ENCODE measurements at regions not wholly inside any gene's neighbourhood (a gene's known extent, or its start where the extent isn't known, plus 50 kb on each side); places are given as distances from the start of the nearest gene placed in this dataset.
"Not testable (repeated sequence)": the region's sequence is repeated elsewhere in the genome, so short reads cannot be mapped to it uniquely, and the experiment has no call there.

GRCh38 chr2:122018736-122019135, 263.3 kb downstream of the TSN start:
- DNase-seq (ENCODE audit: low read depth), result no peak

- no peak for DNase-seq (ENCODE audit: low read depth)
Measured at GRCh38 chr2:122019724-122020123, 264.3 kb downstream of the TSN start.

- no peak for DNase-seq (ENCODE audit: low read depth)
Measured at GRCh38 chr2:122020377-122020776, 264.9 kb downstream of the TSN start.

GRCh38 chr2:122021941-122022340, 266.5 kb downstream of the TSN start:
- no peak for DNase-seq (ENCODE audit: low read depth)

GRCh38 chr2:122022531-122022930, 267.1 kb downstream of the TSN start:
- DNase-seq (ENCODE audit: low read depth), result no peak

- DNase-seq (ENCODE audit: low read depth), result no peak
Measured at GRCh38 chr2:122023059-122023864, 267.8 kb downstream of the TSN start.

- no peak for DNase-seq (ENCODE audit: low read depth)
Measured at GRCh38 chr2:122027510-122028217, 272.2 kb downstream of the TSN start.

GRCh38 chr2:122028371-122029100, 273.1 kb downstream of the TSN start:
- DNase-seq (ENCODE audit: low read depth), result peak; percentile 26

GRCh38 chr2:122029456-122029855, 274.0 kb downstream of the TSN start:
- no peak for DNase-seq (ENCODE audit: low read depth)

GRCh38 chr2:122029945-122030344, 274.5 kb downstream of the TSN start:
- no peak for DNase-seq (ENCODE audit: low read depth)

GRCh38 chr2:122031544-122032263, 276.3 kb downstream of the TSN start:
- DNase-seq (ENCODE audit: low read depth), result no peak

- no peak for DNase-seq (ENCODE audit: low read depth)
Measured at GRCh38 chr2:122032264-122032645, 276.8 kb downstream of the TSN start.

GRCh38 chr2:122033778-122034177, 278.3 kb downstream of the TSN start:
- no peak for DNase-seq (ENCODE audit: low read depth)

- no peak for DNase-seq (ENCODE audit: low read depth)
Measured at GRCh38 chr2:122034344-122034743, 278.9 kb downstream of the TSN start.

GRCh38 chr2:122034777-122035176, 279.3 kb downstream of the TSN start:
- DNase-seq (ENCODE audit: low read depth), result no peak

- DNase-seq (ENCODE audit: low read depth), result not testable (repeated sequence)
Measured at GRCh38 chr2:122038816-122039215, 283.4 kb downstream of the TSN start.

GRCh38 chr2:122041455-122041854, 286.0 kb downstream of the TSN start:
- no peak for DNase-seq (ENCODE audit: low read depth)

- DNase-seq (ENCODE audit: low read depth), result not testable (repeated sequence)
Measured at GRCh38 chr2:122051659-122052058, 296.2 kb downstream of the TSN start.

GRCh38 chr2:122055521-122055931, 300.1 kb downstream of the TSN start:
- DNase-seq (ENCODE audit: low read depth), result no peak

- no peak for DNase-seq (ENCODE audit: low read depth)
Measured at GRCh38 chr2:122056853-122057252, 301.4 kb downstream of the TSN start.

- DNase-seq (ENCODE audit: low read depth), result no peak
Measured at GRCh38 chr2:122061206-122061605, 305.8 kb downstream of the TSN start.

- DNase-seq (ENCODE audit: low read depth), result no peak
Measured at GRCh38 chr2:122061831-122062230, 306.4 kb downstream of the TSN start.
